ENCODE measurements at regions not wholly inside any gene's neighbourhood (a gene's known extent, or its start where the extent isn't known, plus 50 kb on each side); places are given as distances from the start of the nearest gene placed in this dataset.
"Not testable (repeated sequence)": the region's sequence is repeated elsewhere in the genome, so short reads cannot be mapped to it uniquely, and the experiment has no call there.

DNA sequence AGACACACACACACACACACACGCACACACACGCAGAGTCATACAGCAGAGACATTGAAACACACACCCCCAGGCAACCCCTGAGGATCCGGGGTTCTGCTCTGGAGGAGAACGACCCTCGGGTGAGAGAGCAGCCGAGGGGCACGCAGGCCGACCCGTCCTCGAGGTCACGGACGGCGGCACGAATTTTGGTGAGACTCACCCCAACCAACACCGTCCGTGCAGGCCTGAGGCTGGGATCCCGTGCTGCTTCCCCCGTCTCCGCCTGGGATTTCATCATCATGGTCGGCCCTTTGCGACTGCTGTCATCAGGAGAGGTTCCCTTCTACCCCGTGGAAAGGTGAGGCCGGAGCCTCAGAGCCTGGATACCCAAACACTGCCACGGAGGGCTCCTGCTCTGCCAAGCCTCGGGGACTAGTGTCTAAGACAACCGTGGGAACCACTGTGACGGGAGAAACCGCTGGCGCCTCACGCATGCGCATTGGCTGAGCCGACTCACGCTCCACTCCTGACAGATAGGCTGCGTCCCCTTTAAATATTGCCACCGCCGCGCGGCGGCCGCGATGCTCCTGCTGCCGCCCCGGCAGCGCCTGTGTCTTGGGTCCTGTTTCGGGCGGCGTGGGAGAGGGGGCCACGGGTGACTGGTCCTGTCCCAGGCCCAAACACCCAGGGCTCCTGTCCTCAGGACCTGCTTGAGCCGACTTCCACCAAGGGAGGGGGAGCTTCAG is 699.1 kb upstream of the TPTE start:
- intact Hi-C loops (cut with DNase I); H3K9me3 ChIP-seq; H3K36me3 ChIP-seq; DNase-seq; H3K27me3 ChIP-seq; H3K4me1 ChIP-seq; H3K4me3 ChIP-seq; H3K27ac ChIP-seq: not testable (repeated sequence)
- no CpG with 5 or more reads among the region's 49 CpGs for WGBS, 2 donors

DNA sequence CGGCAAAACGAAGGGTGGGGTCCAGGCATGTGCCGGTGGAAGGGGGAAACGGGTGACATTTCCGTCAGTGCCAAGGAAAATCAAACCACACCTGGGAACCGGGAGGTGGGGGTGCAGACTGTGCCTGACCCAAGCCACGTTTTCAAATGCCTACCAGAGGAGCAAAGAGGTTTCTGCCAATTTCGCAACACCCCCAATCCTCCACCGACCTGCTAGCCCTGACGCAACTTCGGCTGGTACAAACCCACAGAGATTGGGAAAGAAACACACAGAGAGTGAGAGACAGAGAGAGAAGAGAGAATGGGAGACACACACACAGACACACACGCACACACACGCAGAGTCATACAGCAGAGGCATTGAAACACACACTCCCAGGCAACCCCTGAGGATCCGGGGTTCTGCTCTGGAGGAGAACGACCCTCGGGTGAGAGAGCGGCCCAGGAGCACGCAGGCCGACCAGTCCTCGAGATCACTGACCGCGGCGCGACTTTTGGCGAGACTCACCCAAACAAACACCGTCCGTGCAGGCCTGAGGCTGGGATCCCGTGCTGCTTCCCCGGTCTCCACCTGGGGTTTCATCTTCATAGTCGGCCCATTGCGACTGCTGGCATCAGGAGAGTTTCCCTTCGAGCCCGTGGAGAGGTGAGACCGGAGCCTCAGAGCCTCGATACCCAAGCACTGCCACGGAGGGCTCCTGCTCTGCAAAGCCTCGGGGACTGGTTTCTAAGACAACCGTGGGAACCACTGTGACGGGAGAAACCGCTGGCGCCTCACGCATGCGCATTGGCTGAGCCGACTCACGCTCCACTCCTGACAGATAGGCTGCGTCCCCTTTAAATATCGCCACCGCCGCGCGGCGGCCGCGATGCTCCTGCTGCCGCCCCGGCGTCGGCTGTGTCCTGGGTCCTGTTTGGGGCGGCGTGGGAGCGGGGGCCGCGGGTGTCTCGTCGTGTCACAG is 697.9 kb upstream of the TPTE start:
- intact Hi-C loops (cut with DNase I); H3K27me3 ChIP-seq; H3K4me1 ChIP-seq; H3K27ac ChIP-seq; H3K4me3 ChIP-seq; H3K36me3 ChIP-seq; H3K9me3 ChIP-seq: not testable (repeated sequence)
- peak; percentile 10 for DNase-seq
- 85 to 93% methylated on average over 20 to 38 of the region's 65 CpGs for WGBS, 2 donors

DNA sequence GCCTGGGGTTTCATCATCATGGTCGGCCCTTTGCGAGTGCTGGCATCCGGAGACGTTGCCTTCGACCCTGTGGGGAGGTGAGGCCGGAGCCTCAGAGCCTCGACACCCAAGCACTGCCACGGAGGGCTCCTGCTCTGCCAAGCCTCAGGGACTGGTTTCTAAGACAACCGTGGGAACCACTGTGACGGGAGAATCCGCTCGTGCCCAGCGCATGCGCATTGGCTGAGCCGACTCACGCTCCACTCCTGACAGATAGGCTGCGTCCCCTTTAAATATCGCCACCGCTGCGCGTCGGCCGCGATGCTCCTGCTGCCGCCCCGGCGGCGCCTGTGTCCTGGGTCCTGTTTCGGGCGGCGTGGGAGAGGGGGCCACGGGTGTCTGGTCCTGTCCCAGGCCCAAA is 690.6 kb upstream of the TPTE start:
- DNase-seq; H3K9me3 ChIP-seq; intact Hi-C loops (cut with DNase I); H3K36me3 ChIP-seq; H3K4me3 ChIP-seq; H3K4me1 ChIP-seq; H3K27ac ChIP-seq; H3K27me3 ChIP-seq: not testable (repeated sequence)
- no CpG with 5 or more reads among the region's 32 CpGs for WGBS, 2 donors

DNA sequence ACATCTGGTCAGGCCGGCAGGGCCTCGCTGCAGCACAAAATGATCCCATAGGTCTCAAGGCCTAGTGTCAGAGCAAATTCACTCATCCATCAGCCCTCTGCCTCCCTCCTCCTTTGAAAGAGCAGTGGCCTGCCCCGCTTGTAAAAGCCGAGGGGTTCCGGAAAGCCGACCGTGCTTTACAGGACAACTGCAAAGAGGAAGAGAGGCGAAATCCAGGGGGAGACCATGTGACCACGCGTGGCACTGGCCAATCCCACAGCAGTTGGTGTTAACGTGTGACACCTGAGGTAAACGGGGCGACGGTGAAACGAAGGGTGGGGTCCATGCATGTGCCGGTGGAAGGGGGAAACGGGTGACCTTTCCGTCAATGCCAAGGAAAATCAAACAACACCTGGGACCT is 688.6 kb upstream of the TPTE start:
- H3K36me3 ChIP-seq; DNase-seq; H3K9me3 ChIP-seq; H3K4me1 ChIP-seq; H3K27me3 ChIP-seq; H3K27ac ChIP-seq; H3K4me3 ChIP-seq; intact Hi-C loops (cut with DNase I): not testable (repeated sequence)
- WGBS, 2 donors, result 73% methylated on average over 9 to 11 of the region's 18 CpGs

DNA sequence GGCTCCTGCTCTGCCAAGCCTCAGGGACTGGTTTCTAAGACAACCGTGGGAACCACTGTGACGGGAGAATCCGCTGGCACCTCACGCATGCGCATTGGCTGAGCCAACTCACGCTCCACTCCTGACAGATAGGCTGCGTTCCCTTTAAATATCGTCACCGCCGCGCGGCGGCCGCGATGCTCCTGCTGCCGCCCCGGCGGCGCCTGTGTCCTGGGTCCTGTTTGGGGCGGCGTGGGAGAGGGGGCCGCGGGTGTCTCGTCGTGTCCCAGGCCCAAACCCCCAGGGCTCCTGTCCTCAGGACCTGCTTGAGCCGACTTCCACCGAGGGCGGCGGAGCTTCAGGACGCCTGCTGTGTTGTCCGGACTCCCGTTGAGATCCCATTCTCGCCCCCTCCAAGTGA is 684.8 kb upstream of the TPTE start:
- H3K4me3 ChIP-seq; H3K27me3 ChIP-seq; H3K36me3 ChIP-seq; H3K27ac ChIP-seq; H3K4me1 ChIP-seq; intact Hi-C loops (cut with DNase I); DNase-seq: not testable (repeated sequence)
- no CpG with 5 or more reads among the region's 33 CpGs for WGBS, 2 donors
- peaks cover 0 to 27% (median 16%) of the 10 kb centered on the region in 3 donors for H3K9me3 ChIP-seq

DNA sequence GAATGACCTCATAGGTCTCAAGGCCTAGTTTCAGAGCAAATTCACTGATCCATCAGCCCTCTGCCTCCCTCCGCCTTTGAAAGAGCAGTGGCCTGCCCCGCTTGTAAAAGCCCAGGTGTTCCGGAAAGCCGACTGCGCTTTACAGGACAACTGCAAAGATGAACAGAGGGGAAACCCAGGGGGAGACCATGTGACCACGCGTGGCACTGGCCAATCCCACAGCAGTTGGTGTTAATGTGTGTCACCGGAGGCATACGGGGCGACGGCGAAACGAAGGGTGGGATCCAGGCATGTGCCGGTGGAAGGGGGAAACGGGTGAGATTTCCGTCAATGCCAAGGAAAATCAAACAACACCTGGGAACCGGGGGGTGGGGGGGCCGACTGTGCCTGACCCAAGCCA is 684.4 kb upstream of the TPTE start:
- H3K4me3 ChIP-seq; H3K4me1 ChIP-seq; intact Hi-C loops (cut with DNase I); H3K27me3 ChIP-seq; H3K36me3 ChIP-seq; H3K27ac ChIP-seq; DNase-seq: not testable (repeated sequence)
- H3K9me3 ChIP-seq, result peaks cover 0 to 31% (median 16%) of the 10 kb centered on the region in 3 donors
- WGBS, 2 donors, result 90% methylated on average over 4 of the region's 18 CpGs; no CpG with 5 or more reads in 1 of the 2 donors

DNA sequence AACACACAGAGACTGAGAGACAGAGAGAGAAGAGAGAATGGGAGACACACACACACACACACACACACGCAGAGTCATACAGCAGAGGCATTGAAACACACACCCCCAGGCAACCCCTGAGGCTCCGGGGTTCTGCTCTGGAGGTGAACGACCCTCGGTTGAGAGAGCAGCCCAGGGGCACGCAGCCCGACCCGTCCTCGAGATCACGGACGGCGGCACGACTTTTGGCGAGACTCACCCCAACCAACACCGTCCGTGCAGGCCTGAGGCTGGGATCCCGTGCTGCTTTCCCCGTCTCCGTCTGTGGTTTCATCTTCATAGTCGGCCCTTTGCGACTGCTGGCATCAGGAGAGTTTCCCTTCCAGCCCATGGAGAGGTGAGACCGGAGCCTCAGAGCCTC is 683.9 kb upstream of the TPTE start:
- WGBS, 2 donors, result 0 to 79% methylated on average over 2 to 20 of the region's 21 CpGs
- H3K4me1 ChIP-seq; H3K4me3 ChIP-seq; H3K27me3 ChIP-seq; H3K36me3 ChIP-seq; intact Hi-C loops (cut with DNase I); H3K27ac ChIP-seq; DNase-seq: not testable (repeated sequence)
- H3K9me3 ChIP-seq, result peaks cover 0 to 31% (median 16%) of the 10 kb centered on the region in 3 donors

DNA sequence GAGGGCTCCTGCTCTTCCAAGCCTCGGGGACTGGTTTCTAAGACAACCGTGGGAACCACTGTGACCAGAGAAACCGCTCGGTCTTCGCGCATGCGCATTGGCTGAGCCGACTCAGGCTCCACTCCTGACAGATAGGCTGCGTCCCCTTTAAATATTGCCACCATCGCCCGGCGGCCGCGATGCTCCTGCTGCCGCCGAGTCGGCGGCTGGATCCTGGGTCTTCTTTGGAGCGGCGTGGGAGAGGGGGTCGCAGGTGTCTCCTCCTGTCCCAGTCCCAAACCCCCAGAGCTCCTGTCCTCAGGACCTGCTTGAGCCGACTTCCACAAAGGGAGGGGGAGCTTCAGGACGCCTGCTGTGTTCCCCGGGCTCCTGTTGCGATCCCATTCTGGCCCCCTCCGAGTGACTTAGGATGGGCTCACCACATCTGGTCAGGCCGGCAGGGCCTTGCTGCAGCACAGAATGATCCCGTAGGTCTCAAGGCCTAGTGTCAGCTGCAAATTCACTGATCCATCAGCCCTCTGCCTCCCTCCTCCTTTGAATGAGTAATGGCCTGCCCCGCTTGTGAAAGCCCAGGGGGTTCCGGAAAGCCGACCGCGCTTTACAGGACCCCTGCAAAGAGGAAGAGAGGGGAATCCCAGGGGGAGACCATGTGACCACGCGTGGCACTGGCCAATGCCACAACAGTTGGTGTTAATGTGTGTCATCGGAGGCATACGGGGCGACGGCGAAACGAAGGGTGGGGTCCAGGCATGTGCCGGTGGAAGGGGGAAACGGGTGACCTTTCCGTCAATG is 683.2 kb upstream of the TPTE start:
- DNase-seq, result no peak
- 84 to 86% methylated on average over 38 to 39 of the region's 44 CpGs for WGBS, 2 donors
- H3K27ac ChIP-seq, result no peak overlapping the region
- peaks cover 0 to 31% (median 16%) of the 10 kb centered on the region in 3 donors for H3K9me3 ChIP-seq
- H3K36me3 ChIP-seq, result no peaks in the 10 kb centered on the region
- H3K4me3 ChIP-seq, result no peak overlapping the region
- TF ChIP-seq, protein P1, sequence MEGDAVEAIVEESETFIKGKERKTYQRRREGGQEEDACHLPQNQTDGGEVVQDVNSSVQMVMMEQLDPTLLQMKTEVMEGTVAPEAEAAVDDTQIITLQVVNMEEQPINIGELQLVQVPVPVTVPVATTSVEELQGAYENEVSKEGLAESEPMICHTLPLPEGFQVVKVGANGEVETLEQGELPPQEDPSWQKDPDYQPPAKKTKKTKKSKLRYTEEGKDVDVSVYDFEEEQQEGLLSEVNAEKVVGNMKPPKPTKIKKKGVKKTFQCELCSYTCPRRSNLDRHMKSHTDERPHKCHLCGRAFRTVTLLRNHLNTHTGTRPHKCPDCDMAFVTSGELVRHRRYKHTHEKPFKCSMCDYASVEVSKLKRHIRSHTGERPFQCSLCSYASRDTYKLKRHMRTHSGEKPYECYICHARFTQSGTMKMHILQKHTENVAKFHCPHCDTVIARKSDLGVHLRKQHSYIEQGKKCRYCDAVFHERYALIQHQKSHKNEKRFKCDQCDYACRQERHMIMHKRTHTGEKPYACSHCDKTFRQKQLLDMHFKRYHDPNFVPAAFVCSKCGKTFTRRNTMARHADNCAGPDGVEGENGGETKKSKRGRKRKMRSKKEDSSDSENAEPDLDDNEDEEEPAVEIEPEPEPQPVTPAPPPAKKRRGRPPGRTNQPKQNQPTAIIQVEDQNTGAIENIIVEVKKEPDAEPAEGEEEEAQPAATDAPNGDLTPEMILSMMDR (IDR thresholded peaks at IDR 0.05), result no peak
- no peak for TF ChIP-seq POLR2A (IDR thresholded peaks at IDR 0.05)
- intact Hi-C loops (cut with DNase I), result no loop called here
- no peaks in the 10 kb centered on the region for H3K27me3 ChIP-seq
- no peaks in the 10 kb centered on the region for H3K4me1 ChIP-seq

Measured in esophagus squamous epithelium (tissue), 5 donors.